ENCODE measurements at regions not wholly inside any gene's neighbourhood (a gene's known extent, or its start where the extent isn't known, plus 50 kb on each side); places are given as distances from the start of the nearest gene placed in this dataset.

GRCh38 chr18:49682173-49682802 is 120.4 kb downstream of the LIPG start:
- Histone ChIP-seq H3K36me3 (ENCODE audit: control insufficient read depth in 5 of 5, insufficient read depth in 5 of 5, low read length in 5 of 5) (no peaks in the 10 kb centered on the region), H3K9ac (ENCODE audit: low read length in 5 of 5) (no peak overlapping the region), H3K9me3 (ENCODE audit: control insufficient read depth in 5 of 5, low read length in 5 of 5) (no peaks in the 10 kb centered on the region), H3K4me3 (ENCODE audit: low read depth in 1 of 5, low read length in 5 of 5) (no peak overlapping the region), H3K27me3 (ENCODE audit: control insufficient read depth in 5 of 5, insufficient read depth in 4 of 5, low read length in 5 of 5) (no peaks in the 10 kb centered on the region), H3K4me1 (ENCODE audit: control insufficient read depth in 5 of 5, insufficient read depth in 5 of 5, low read length in 5 of 5) (peaks cover 0 to 10% (median 5%) of the 10 kb centered on the region in 5 donors), H3K27ac (ENCODE audit: low read depth, low read length) (no peak overlapping the region)

GRCh38 chr18:49681387-49681786 is 119.5 kb downstream of the LIPG start:
- Histone ChIP-seq H3K36me3 (ENCODE audit: control insufficient read depth in 5 of 5, insufficient read depth in 5 of 5, low read length in 5 of 5) (no peaks in the 10 kb centered on the region), H3K4me3 (ENCODE audit: low read depth in 1 of 5, low read length in 5 of 5) (no peak overlapping the region), H3K9me3 (ENCODE audit: control insufficient read depth in 5 of 5, low read length in 5 of 5) (no peaks in the 10 kb centered on the region), H3K27me3 (ENCODE audit: control insufficient read depth in 5 of 5, insufficient read depth in 4 of 5, low read length in 5 of 5) (no peaks in the 10 kb centered on the region), H3K9ac (ENCODE audit: low read length in 5 of 5) (no peak overlapping the region), H3K27ac (ENCODE audit: low read depth, low read length) (no peak overlapping the region), H3K4me1 (ENCODE audit: control insufficient read depth in 5 of 5, insufficient read depth in 5 of 5, low read length in 5 of 5) (peaks cover 0 to 10% (median 5%) of the 10 kb centered on the region in 5 donors)

- H3K4me3 ChIP-seq (ENCODE audit: low read depth in 1 of 5, low read length in 5 of 5): no peak overlapping the region
- H3K27ac ChIP-seq (ENCODE audit: low read depth, low read length): no peak overlapping the region
- H3K36me3 ChIP-seq (ENCODE audit: control insufficient read depth in 5 of 5, insufficient read depth in 5 of 5, low read length in 5 of 5): no peaks in the 10 kb centered on the region
- H3K9me3 ChIP-seq (ENCODE audit: control insufficient read depth in 5 of 5, low read length in 5 of 5): no peaks in the 10 kb centered on the region
- peaks cover 0 to 4% (median 0%) of the 10 kb centered on the region in 5 donors for H3K27me3 ChIP-seq (ENCODE audit: control insufficient read depth in 5 of 5, insufficient read depth in 4 of 5, low read length in 5 of 5)
- no peak overlapping the region for H3K9ac ChIP-seq (ENCODE audit: low read length in 5 of 5)
- H3K4me1 ChIP-seq (ENCODE audit: control insufficient read depth in 5 of 5, insufficient read depth in 5 of 5, low read length in 5 of 5): peaks cover 0 to 10% (median 5%) of the 10 kb centered on the region in 5 donors
These were observed 116.6 kb downstream of the LIPG start for GRCh38 chr18:49678440-49678839.

GRCh38 chr18:49677762-49678413 is 116.0 kb downstream of the LIPG start:
- Histone ChIP-seq H3K4me1 (ENCODE audit: control insufficient read depth in 5 of 5, insufficient read depth in 5 of 5, low read length in 5 of 5) (peaks cover 0 to 10% (median 5%) of the 10 kb centered on the region in 5 donors), H3K27ac (ENCODE audit: low read depth, low read length) (no peak overlapping the region)

GRCh38 chr18:49677081-49677480 is 115.2 kb downstream of the LIPG start:
- Histone ChIP-seq H3K27ac (ENCODE audit: low read depth, low read length) (no peak overlapping the region), H3K9me3 (ENCODE audit: control insufficient read depth in 5 of 5, low read length in 5 of 5) (no peaks in the 10 kb centered on the region), H3K36me3 (ENCODE audit: control insufficient read depth in 5 of 5, insufficient read depth in 5 of 5, low read length in 5 of 5) (no peaks in the 10 kb centered on the region), H3K27me3 (ENCODE audit: control insufficient read depth in 5 of 5, insufficient read depth in 4 of 5, low read length in 5 of 5) (peaks cover 0 to 6% (median 0%) of the 10 kb centered on the region in 5 donors), H3K4me1 (ENCODE audit: control insufficient read depth in 5 of 5, insufficient read depth in 5 of 5, low read length in 5 of 5) (peaks cover 0 to 3% (median 0%) of the 10 kb centered on the region in 5 donors), H3K4me3 (ENCODE audit: low read depth in 1 of 5, low read length in 5 of 5) (no peak overlapping the region), H3K9ac (ENCODE audit: low read length in 5 of 5) (no peak overlapping the region)

More at GRCh38 chr18:49677762-49678413, 116.0 kb downstream of the LIPG start:
- Histone ChIP-seq H3K9me3 (ENCODE audit: control insufficient read depth in 5 of 5, low read length in 5 of 5) (no peaks in the 10 kb centered on the region), H3K4me3 (ENCODE audit: low read depth in 1 of 5, low read length in 5 of 5) (no peak overlapping the region), H3K36me3 (ENCODE audit: control insufficient read depth in 5 of 5, insufficient read depth in 5 of 5, low read length in 5 of 5) (no peaks in the 10 kb centered on the region), H3K9ac (ENCODE audit: low read length in 5 of 5) (no peak overlapping the region), H3K27me3 (ENCODE audit: control insufficient read depth in 5 of 5, insufficient read depth in 4 of 5, low read length in 5 of 5) (peaks cover 0 to 6% (median 0%) of the 10 kb centered on the region in 5 donors)

- H3K4me3 ChIP-seq (ENCODE audit: low read depth in 1 of 5, low read length in 5 of 5): no peak overlapping the region
- H3K36me3 ChIP-seq (ENCODE audit: control insufficient read depth in 5 of 5, insufficient read depth in 5 of 5, low read length in 5 of 5): no peaks in the 10 kb centered on the region
- no peaks in the 10 kb centered on the region for H3K4me1 ChIP-seq (ENCODE audit: control insufficient read depth in 5 of 5, insufficient read depth in 5 of 5, low read length in 5 of 5)
- H3K27me3 ChIP-seq (ENCODE audit: control insufficient read depth in 5 of 5, insufficient read depth in 4 of 5, low read length in 5 of 5): peaks cover 0 to 6% (median 0%) of the 10 kb centered on the region in 5 donors
- H3K27ac ChIP-seq (ENCODE audit: low read depth, low read length): no peak overlapping the region
- no peak overlapping the region for H3K9ac ChIP-seq (ENCODE audit: low read length in 5 of 5)
- no peaks in the 10 kb centered on the region for H3K9me3 ChIP-seq (ENCODE audit: control insufficient read depth in 5 of 5, low read length in 5 of 5)
These were observed 111.4 kb downstream of the LIPG start for GRCh38 chr18:49673281-49673680.

GRCh38 chr18:49672853-49673252 is 111.0 kb downstream of the LIPG start:
- Histone ChIP-seq H3K9me3 (ENCODE audit: control insufficient read depth in 5 of 5, low read length in 5 of 5) (no peaks in the 10 kb centered on the region), H3K9ac (ENCODE audit: low read length in 5 of 5) (no peak overlapping the region), H3K4me1 (ENCODE audit: control insufficient read depth in 5 of 5, insufficient read depth in 5 of 5, low read length in 5 of 5) (no peaks in the 10 kb centered on the region), H3K4me3 (ENCODE audit: low read depth in 1 of 5, low read length in 5 of 5) (no peak overlapping the region), H3K27me3 (ENCODE audit: control insufficient read depth in 5 of 5, insufficient read depth in 4 of 5, low read length in 5 of 5) (peaks cover 0 to 6% (median 0%) of the 10 kb centered on the region in 5 donors), H3K27ac (ENCODE audit: low read depth, low read length) (no peak overlapping the region), H3K36me3 (ENCODE audit: control insufficient read depth in 5 of 5, insufficient read depth in 5 of 5, low read length in 5 of 5) (no peaks in the 10 kb centered on the region)

GRCh38 chr18:49669403-49669802 is 107.5 kb downstream of the LIPG start:
- H3K36me3 ChIP-seq (ENCODE audit: control insufficient read depth in 5 of 5, insufficient read depth in 5 of 5, low read length in 5 of 5): no peaks in the 10 kb centered on the region
- peaks cover 0 to 8% (median 5%) of the 10 kb centered on the region in 5 donors for H3K27me3 ChIP-seq (ENCODE audit: control insufficient read depth in 5 of 5, insufficient read depth in 4 of 5, low read length in 5 of 5)
- no peak overlapping the region for H3K4me3 ChIP-seq (ENCODE audit: low read depth in 1 of 5, low read length in 5 of 5)
- peaks cover 2 to 12% (median 4%) of the 10 kb centered on the region in 5 donors for H3K4me1 ChIP-seq (ENCODE audit: control insufficient read depth in 5 of 5, insufficient read depth in 5 of 5, low read length in 5 of 5)
- H3K27ac ChIP-seq (ENCODE audit: low read depth, low read length): no peak overlapping the region
- H3K9me3 ChIP-seq (ENCODE audit: control insufficient read depth in 5 of 5, low read length in 5 of 5): peaks cover 0 to 3% (median 0%) of the 10 kb centered on the region in 5 donors
- H3K9ac ChIP-seq (ENCODE audit: low read length in 5 of 5): no peak overlapping the region

- H3K4me3 ChIP-seq (ENCODE audit: low read depth in 1 of 5, low read length in 5 of 5): no peak overlapping the region
- no peak overlapping the region for H3K9ac ChIP-seq (ENCODE audit: low read length in 5 of 5)
- H3K4me1 ChIP-seq (ENCODE audit: control insufficient read depth in 5 of 5, insufficient read depth in 5 of 5, low read length in 5 of 5): peaks cover 5 to 19% (median 10%) of the 10 kb centered on the region in 5 donors
- no peaks in the 10 kb centered on the region for H3K36me3 ChIP-seq (ENCODE audit: control insufficient read depth in 5 of 5, insufficient read depth in 5 of 5, low read length in 5 of 5)
- H3K27me3 ChIP-seq (ENCODE audit: control insufficient read depth in 5 of 5, insufficient read depth in 4 of 5, low read length in 5 of 5): peaks cover 0 to 7% (median 5%) of the 10 kb centered on the region in 5 donors
- H3K9me3 ChIP-seq (ENCODE audit: control insufficient read depth in 5 of 5, low read length in 5 of 5): peaks cover 0 to 3% (median 0%) of the 10 kb centered on the region in 5 donors
- no peak overlapping the region for H3K27ac ChIP-seq (ENCODE audit: low read depth, low read length)
These were observed 106.9 kb downstream of the LIPG start for GRCh38 chr18:49668574-49669275.

- Histone ChIP-seq H3K27me3 (ENCODE audit: control insufficient read depth in 5 of 5, insufficient read depth in 4 of 5, low read length in 5 of 5) (peaks cover 0 to 5% (median 2%) of the 10 kb centered on the region in 5 donors), H3K4me3 (ENCODE audit: low read depth in 1 of 5, low read length in 5 of 5) (no peak overlapping the region), H3K4me1 (ENCODE audit: control insufficient read depth in 5 of 5, insufficient read depth in 5 of 5, low read length in 5 of 5) (peaks cover 5 to 23% (median 10%) of the 10 kb centered on the region in 5 donors), H3K27ac (ENCODE audit: low read depth, low read length) (no peak overlapping the region), H3K9ac (ENCODE audit: low read length in 5 of 5) (no peak overlapping the region), H3K9me3 (ENCODE audit: control insufficient read depth in 5 of 5, low read length in 5 of 5) (peaks cover 0 to 3% (median 0%) of the 10 kb centered on the region in 5 donors), H3K36me3 (ENCODE audit: control insufficient read depth in 5 of 5, insufficient read depth in 5 of 5, low read length in 5 of 5) (no peaks in the 10 kb centered on the region)
These were observed 105.6 kb downstream of the LIPG start for GRCh38 chr18:49667462-49667861.

Data from subcutaneous abdominal adipose tissue (tissue), 5 donors.